ENCODE measurements at regions not wholly inside any gene's neighbourhood (a gene's known extent, or its start where the extent isn't known, plus 50 kb on each side); places are given as distances from the start of the nearest gene placed in this dataset.

DNA sequence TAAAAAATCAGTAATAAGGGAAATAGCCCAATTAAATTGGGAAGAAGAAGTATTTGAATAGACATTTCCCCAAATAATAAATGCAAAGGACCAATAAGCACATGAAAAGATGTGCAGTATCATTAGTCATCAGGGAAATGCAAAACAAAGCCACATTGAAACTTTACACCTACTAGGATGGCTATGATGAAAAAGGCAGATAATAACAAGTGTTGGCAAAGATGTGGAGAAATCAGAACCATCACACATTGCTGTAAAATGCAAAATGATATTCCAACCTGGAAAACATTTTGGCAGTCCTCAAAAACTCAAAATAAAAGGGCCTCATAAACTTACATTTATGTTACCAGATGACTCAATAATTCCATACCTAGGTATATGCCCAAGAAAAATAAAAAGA, 131.1 kb upstream of the G2E3 start:
- TF ChIP-seq CTCF (conservative IDR thresholded peaks at IDR 0.05; ENCODE audit: low read length): no peak
- no peak overlapping the region for H3K4me3 ChIP-seq (ENCODE audit: low read length)
- no peak for DNase-seq (ENCODE audit: low read depth)

- H3K4me3 ChIP-seq (ENCODE audit: low read length): no peak overlapping the region
- no peak for TF ChIP-seq CTCF (conservative IDR thresholded peaks at IDR 0.05; ENCODE audit: low read length)
- DNase-seq (ENCODE audit: low read depth): no peak
Observed at GRCh38 chr14:30431552-30431951, 127.4 kb upstream of the G2E3 start.

DNA sequence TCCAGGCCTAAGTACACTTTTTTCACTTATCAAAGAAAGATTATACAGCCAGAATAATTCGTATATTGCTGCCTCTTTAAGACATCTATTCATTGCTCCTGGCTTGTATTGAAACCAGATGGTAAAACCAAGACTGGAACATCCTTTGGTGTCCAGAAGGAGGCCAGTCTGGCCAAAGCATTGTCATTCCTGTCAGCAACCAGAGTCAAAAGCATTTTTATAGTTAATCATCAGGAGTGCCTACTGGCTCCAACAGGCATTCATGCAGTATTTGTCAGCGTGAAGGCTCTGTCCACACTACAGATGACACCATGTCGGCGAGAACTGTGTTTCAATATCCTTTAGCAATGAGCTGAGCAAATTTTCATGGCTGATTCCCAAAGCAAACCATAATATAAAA, 118.0 kb upstream of the G2E3 start:
- peak; percentile 43 for DNase-seq (ENCODE audit: low read depth)
- TF ChIP-seq CTCF (conservative IDR thresholded peaks at IDR 0.05; ENCODE audit: low read length): 0 out of 2 replicates have a peak, but pooled peaks have one; percentile 10
- H3K4me3 ChIP-seq (ENCODE audit: low read length): no peak overlapping the region

DNA sequence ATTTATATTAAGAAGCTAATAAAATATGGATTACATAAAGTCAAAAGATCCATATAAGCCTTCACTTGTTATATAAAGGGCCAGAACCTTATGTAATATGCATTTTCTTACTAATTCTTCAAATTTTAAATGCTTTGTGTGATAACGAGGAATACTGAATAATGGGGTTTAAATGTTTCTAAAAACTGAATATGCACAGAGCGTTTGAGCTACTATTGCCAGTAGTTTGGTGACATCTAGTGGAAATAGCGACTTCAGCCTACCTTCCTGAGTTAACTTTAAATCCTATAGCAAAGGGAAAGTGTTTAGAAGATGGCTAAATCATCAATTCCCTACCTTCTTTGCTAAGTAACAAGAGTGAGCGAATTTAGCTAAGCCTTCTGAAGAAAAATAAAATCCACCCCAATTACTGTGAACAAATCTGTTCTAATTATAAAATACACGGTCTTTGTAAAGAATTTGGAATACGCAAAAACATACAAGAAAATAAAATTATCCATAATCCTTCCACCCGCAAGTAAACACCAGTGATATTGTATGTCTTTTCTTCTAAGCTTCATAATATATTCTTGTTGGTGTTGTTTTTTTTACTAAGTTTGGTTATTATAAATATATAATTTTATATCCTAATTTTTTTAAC, 115.5 kb upstream of the G2E3 start:
- TF ChIP-seq CTCF (conservative IDR thresholded peaks at IDR 0.05; ENCODE audit: low read length): peak; percentile 66
- DNase-seq (ENCODE audit: low read depth): peak; percentile 36

DNA sequence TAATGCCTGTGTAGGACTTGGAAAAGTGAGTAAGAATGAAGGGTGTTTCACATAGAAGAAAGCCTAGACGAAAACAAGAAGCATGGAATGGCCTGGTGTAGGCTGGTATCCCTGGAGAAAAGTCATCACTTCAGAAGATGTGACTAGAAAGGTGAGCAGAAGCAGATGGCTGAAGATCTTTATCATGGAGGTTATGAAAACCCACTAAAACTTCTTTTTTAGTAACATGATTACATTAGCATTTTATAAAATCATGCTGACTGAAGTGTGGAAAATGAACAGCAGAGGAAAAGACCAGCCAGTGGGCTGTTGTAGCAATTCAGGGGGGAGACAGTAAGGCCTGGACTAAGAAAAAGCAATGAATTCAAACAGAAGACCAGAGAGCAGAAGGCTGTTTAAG, 114.5 kb upstream of the G2E3 start:
- no peak for TF ChIP-seq CTCF (conservative IDR thresholded peaks at IDR 0.05; ENCODE audit: low read length)
- no peak for DNase-seq (ENCODE audit: low read depth)
- H3K4me3 ChIP-seq (ENCODE audit: low read length): no peak overlapping the region

More for the DNA sequence above, 115.5 kb upstream of the G2E3 start:
- no peak overlapping the region for H3K4me3 ChIP-seq (ENCODE audit: low read length)

GRCh38 chr14:30445011-30445793, 113.8 kb upstream of the G2E3 start:
- no peak for TF ChIP-seq CTCF (conservative IDR thresholded peaks at IDR 0.05; ENCODE audit: low read length)
- DNase-seq (ENCODE audit: low read depth): no peak

GRCh38 chr14:30445852-30446251, 113.1 kb upstream of the G2E3 start:
- no peak overlapping the region for H3K4me3 ChIP-seq (ENCODE audit: low read length)
- no peak for TF ChIP-seq CTCF (conservative IDR thresholded peaks at IDR 0.05; ENCODE audit: low read length)
- DNase-seq (ENCODE audit: low read depth): no peak

More at GRCh38 chr14:30445011-30445793, 113.8 kb upstream of the G2E3 start:
- no peak overlapping the region for H3K4me3 ChIP-seq (ENCODE audit: low read length)
